Lower leg skin (tissue), 4 donors: ENCODE measurements at regions not wholly inside any gene's neighbourhood (a gene's known extent, or its start where the extent isn't known, plus 50 kb on each side); places are given as distances from the start of the nearest gene placed in this dataset.
"Not testable (repeated sequence)": the region's sequence is repeated elsewhere in the genome, so short reads cannot be mapped to it uniquely, and the experiment has no call there.

Source experiments
- DNase-seq, 2 donors: peaks; one replicate each; pipeline ENCODE4 v3.0.0-alpha.2; 2019; ENCODE audit warnings: low spot score in 2 of 2
- H3K4me3 ChIP-seq: fragments of 200-600 bp; sonication (generic); 2 replicates; pipeline ENCODE4 v1.5.1; 2017; ENCODE audit warnings: mild to moderate bottlenecking, low read depth; ENCODE audit not compliant: poor library complexity, severe bottlenecking
- CTCF ChIP-seq, 3 donors: fragments of 450-650 bp; IDR thresholded peaks; one replicate each; pipeline ENCODE4 v1.5.1; 2016; ENCODE audit warnings: antibody characterized with exemption in 3 of 3, mild to moderate bottlenecking in 3 of 3, moderate library complexity in 2 of 3
- POLR2A ChIP-seq, 2 donors: fragments of 450-650 bp; IDR thresholded peaks; one replicate each; pipeline ENCODE4 v1.6.1; 2016 to 2017; ENCODE audit warnings: antibody characterized with exemption in 2 of 2, mild to moderate bottlenecking in 1 of 2, moderate library complexity in 1 of 2
- WGBS, 2 donors: methylation state at CpG; one replicate each; pipeline ENCODE4 v1.1.5; 2018; 5-methylcytosine and 5-hydroxymethylcytosine counted together
- intact Hi-C: fragments of 100-400 bp; cut with DNase I; formaldehyde crosslinking; loops from one replicate; pipeline ENCODE4 v1.15.0; 2023; ENCODE audit warnings: low total_unique reads

GRCh38 chr5:105868038-105868780 lies 1802.5 kb downstream of the EFNA5 start:
- DNase-seq, result no peak
- TF ChIP-seq CTCF (IDR thresholded peaks at IDR 0.05), result no peak
- no peak for TF ChIP-seq POLR2A (IDR thresholded peaks at IDR 0.05)
- 0 to 92% methylated on average over 1 of the region's 1 CpG for WGBS, 2 donors
- intact Hi-C loops, result no loop called here
- no peak overlapping the region for H3K4me3 ChIP-seq

- no peak overlapping the region for H3K4me3 ChIP-seq
- no peak for DNase-seq
- 76 to 90% methylated on average over 1 of the region's 1 CpG for WGBS, 2 donors
- TF ChIP-seq POLR2A (IDR thresholded peaks at IDR 0.05), result no peak
- no peak for TF ChIP-seq CTCF (IDR thresholded peaks at IDR 0.05)
- intact Hi-C loops, result no loop called here
Measured at GRCh38 chr5:105865834-105866233, 1804.9 kb downstream of the EFNA5 start.

- intact Hi-C loops, H3K4me3 ChIP-seq, DNase-seq: not testable (repeated sequence)
- 97 to 98% methylated on average over 15 to 21 of the region's 33 CpGs for WGBS, 2 donors
Measured at GRCh38 chr5:105859350-105859749, 1811.4 kb downstream of the EFNA5 start.

- TF ChIP-seq POLR2A (IDR thresholded peaks at IDR 0.05) (no peak), CTCF (IDR thresholded peaks at IDR 0.05) (no peak)
- WGBS, 2 donors, result 44 to 58% methylated on average over 1 of the region's 1 CpG
- no peak overlapping the region for H3K4me3 ChIP-seq
- DNase-seq, result no peak
- intact Hi-C loops, result no loop called here
Measured at GRCh38 chr5:105849701-105850100, 1821.0 kb downstream of the EFNA5 start.

- intact Hi-C loops, result no loop called here
- DNase-seq, result no peak
- 75 to 76% methylated on average over 3 of the region's 3 CpGs for WGBS, 2 donors
- H3K4me3 ChIP-seq, result no peak overlapping the region
- TF ChIP-seq POLR2A (IDR thresholded peaks at IDR 0.05) (no peak), CTCF (IDR thresholded peaks at IDR 0.05) (no peak)
Measured at GRCh38 chr5:105840800-105841199, 1829.9 kb downstream of the EFNA5 start.

GRCh38 chr5:105836887-105837286 lies 1833.8 kb downstream of the EFNA5 start:
- no peak for TF ChIP-seq POLR2A (IDR thresholded peaks at IDR 0.05)
- TF ChIP-seq CTCF (IDR thresholded peaks at IDR 0.05), result no peak
- intact Hi-C loops, result no loop called here
- no peak for DNase-seq
- no peak overlapping the region for H3K4me3 ChIP-seq
- WGBS, 2 donors, result 63 to 67% methylated on average over 1 of the region's 1 CpG
